ENCODE measurements at regions not wholly inside any gene's neighbourhood (a gene's known extent, or its start where the extent isn't known, plus 50 kb on each side); places are given as distances from the start of the nearest gene placed in this dataset.
"Not testable (repeated sequence)": the region's sequence is repeated elsewhere in the genome, so short reads cannot be mapped to it uniquely, and the experiment has no call there.

DNA sequence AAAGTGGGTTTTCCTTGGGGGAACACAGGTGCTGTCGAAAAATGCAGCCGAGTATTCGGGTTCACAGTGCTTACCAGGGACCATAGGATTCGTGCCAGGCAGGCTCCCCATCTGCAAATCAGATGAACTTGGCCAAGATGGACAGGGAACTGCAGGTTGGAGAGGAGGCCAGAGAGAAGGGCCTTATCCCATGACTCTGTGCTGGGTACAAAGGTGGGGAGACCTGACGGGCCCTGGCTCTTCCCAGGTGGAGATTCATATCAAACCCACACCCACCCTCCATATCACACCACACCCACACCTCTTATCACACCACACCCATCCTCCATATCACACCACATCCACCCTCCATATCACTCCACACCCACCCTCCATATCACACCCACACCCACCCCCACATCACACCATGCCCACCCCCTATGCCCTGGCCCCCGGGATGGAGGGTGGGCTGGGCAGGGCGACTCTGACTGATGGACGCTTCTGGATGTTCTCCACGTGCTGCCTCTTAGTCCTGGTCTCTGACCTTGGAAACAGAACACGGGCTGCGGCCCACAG, 319.7 kb downstream of the ADGRD1 start:
- H3K27me3 ChIP-seq = no peaks in the 10 kb centered on the region
- no peak for DNase-seq
- no peaks in the 10 kb centered on the region for H3K36me3 ChIP-seq
- H3K4me3 ChIP-seq (ENCODE audit: low read depth, low read length) = no peak overlapping the region
- 0 out of 2 replicates have a peak, but pooled peaks cover 4% of the 10 kb centered on the region for H3K4me1 ChIP-seq
- H3K9me3 ChIP-seq = no peaks in the 10 kb centered on the region
- TF ChIP-seq, protein P1, sequence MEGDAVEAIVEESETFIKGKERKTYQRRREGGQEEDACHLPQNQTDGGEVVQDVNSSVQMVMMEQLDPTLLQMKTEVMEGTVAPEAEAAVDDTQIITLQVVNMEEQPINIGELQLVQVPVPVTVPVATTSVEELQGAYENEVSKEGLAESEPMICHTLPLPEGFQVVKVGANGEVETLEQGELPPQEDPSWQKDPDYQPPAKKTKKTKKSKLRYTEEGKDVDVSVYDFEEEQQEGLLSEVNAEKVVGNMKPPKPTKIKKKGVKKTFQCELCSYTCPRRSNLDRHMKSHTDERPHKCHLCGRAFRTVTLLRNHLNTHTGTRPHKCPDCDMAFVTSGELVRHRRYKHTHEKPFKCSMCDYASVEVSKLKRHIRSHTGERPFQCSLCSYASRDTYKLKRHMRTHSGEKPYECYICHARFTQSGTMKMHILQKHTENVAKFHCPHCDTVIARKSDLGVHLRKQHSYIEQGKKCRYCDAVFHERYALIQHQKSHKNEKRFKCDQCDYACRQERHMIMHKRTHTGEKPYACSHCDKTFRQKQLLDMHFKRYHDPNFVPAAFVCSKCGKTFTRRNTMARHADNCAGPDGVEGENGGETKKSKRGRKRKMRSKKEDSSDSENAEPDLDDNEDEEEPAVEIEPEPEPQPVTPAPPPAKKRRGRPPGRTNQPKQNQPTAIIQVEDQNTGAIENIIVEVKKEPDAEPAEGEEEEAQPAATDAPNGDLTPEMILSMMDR (IDR thresholded peaks at IDR 0.05; ENCODE audit: low read depth, low read length) = no peak

DNA sequence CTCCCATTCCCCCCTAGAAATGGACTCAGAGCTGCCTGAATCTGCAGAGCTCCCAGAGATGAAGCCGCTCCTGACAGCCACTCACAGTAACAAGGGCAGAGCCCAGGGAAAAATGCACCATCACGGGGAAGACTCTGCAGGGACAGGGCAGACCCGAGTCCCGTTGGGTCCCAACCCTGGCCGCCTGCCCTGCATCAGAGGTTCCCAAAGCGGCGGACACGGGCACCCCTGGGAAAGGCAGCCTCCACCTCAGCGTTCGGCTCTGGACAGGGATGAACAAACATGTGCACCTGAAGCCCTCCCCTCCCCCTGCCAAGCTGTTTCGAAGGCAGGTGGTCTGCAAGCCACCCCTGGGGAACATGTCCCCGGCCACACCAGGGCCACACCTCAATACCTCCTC, 320.4 kb downstream of the ADGRD1 start:
- TF ChIP-seq, protein P1 (IDR thresholded peaks at IDR 0.05; ENCODE audit: low read depth, low read length) = no peak
- Histone ChIP-seq H3K9me3 (no peaks in the 10 kb centered on the region), H3K36me3 (no peaks in the 10 kb centered on the region), H3K27me3 (no peaks in the 10 kb centered on the region), H3K4me1 (0 out of 2 replicates have a peak, but pooled peaks cover 4% of the 10 kb centered on the region), H3K4me3 (ENCODE audit: low read depth, low read length) (no peak overlapping the region)
- DNase-seq = no peak

DNA sequence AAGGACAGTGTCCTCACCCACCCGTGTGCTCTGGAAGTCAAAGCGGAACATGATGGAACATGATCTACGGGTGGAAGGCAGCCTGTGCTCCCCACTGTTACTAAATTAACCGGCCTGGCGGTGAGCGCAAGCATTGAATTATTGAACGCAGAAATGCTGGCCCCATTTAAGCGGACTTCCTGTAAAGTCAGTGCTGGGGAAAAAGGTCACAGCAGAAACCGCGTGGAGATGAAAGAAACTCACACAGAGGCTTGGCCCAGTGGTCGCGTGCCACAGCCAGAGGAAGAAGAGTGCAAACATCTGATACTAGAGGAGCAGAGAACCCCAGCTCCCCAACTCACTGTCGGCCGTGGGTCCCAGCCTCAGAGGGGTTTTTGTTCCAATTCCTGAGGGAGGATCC, 321.2 kb downstream of the ADGRD1 start:
- Histone ChIP-seq H3K4me1 (0 out of 2 replicates have a peak, but pooled peaks cover under 1% of the 10 kb centered on the region), H3K36me3 (no peaks in the 10 kb centered on the region), H3K9me3 (no peaks in the 10 kb centered on the region), H3K4me3 (ENCODE audit: low read depth, low read length) (no peak overlapping the region), H3K27me3 (no peaks in the 10 kb centered on the region)
- TF ChIP-seq, protein P1 (IDR thresholded peaks at IDR 0.05; ENCODE audit: low read depth, low read length) = no peak
- DNase-seq = no peak

GRCh38 chr12:131275824-131276223, 322.1 kb downstream of the ADGRD1 start:
- Histone ChIP-seq H3K4me1 (no peaks in the 10 kb centered on the region), H3K4me3 (ENCODE audit: low read depth, low read length) (no peak overlapping the region), H3K36me3 (no peaks in the 10 kb centered on the region), H3K9me3 (no peaks in the 10 kb centered on the region), H3K27me3 (no peaks in the 10 kb centered on the region)
- TF ChIP-seq, protein P1 (IDR thresholded peaks at IDR 0.05; ENCODE audit: low read depth, low read length) = no peak
- DNase-seq = no peak

DNA sequence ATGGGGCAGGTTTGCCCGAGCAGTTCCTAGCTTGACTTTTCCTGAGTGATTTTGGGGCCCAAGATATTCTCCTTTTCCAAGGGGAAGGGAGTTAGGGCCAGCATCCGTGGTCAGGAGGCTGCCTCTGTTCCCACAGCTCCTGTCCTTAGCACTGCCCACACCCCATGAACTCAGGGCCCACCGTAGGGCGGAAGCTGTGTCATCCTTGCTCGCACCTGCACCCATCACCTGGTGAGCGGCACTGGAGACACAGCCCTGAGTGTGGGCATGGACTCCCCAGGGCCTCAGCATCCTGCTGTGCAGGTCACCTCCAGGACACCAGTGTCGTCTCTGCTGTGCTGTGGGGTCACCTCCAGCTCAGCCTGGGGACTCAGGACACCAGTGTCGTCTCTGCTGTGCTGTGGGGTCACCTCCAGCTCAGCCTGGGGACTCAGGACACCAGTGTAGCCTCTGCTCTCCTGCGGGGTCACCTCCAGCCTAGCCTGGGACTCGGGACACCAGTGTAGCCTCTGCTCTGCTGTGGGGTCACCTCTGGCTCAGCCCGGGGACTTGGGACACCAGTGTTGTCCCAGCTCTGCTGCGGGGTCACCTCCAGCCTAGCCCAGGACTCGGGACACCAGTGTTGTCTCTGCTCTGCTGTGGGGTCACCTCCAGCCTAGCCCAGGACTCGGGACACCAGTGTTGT, 322.9 kb downstream of the ADGRD1 start:
- Histone ChIP-seq H3K27me3 (no peaks in the 10 kb centered on the region), H3K4me3 (ENCODE audit: low read depth, low read length) (no peak overlapping the region), H3K36me3 (no peaks in the 10 kb centered on the region), H3K4me1 (no peaks in the 10 kb centered on the region), H3K9me3 (no peaks in the 10 kb centered on the region)
- TF ChIP-seq, protein P1 (IDR thresholded peaks at IDR 0.05; ENCODE audit: low read depth, low read length) = no peak
- no peak for DNase-seq

DNA sequence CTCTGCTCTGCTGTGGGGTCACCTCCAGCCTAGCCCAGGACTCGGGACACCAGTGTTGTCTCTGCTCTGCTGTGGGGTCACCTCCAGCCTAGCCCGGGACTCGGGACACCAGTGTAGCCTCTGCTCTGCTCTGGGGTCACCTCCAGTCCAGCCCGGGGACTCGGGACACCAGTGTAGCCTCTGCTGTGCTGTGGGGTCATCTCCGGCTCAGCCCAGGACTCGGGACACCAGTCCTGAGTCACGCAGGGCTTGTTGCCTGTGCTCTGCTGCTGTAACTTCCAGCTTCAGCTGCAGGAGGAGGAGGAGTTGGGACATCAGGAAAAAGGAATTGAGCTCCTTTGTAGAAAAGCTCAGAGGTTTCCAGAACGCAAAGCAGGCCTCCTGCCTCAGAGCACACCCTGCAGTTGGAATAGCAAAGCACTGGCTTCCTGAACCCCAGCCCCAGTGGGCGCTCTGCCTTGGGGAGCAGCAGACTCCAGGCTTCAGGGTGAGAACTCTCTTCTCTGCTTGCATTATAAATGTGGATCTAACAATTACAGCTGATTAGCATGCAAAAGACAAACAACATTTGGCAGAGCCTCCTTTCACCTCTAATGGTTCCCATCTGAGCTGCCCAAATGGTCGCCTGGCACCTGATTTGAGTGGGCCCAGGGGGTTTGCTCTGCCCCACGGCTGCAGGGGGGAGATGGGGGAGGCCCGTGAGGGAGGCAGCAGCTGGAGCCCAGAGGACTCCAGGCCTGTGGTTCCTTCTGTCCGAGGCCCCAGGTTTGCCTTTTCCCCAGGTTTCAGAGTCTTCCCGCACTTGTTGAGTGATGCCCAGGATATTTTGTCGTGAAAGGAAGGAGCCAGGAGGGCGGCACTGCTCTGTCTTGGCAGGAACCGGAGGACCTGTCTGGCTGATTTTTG, 323.7 kb downstream of the ADGRD1 start:
- not testable (repeated sequence) for DNase-seq; H3K9me3 ChIP-seq; H3K36me3 ChIP-seq; H3K4me3 ChIP-seq (ENCODE audit: low read depth, low read length); H3K4me1 ChIP-seq; H3K27me3 ChIP-seq

GRCh38 chr12:131278451-131279115, 324.9 kb downstream of the ADGRD1 start:
- not testable (repeated sequence) for DNase-seq; H3K4me3 ChIP-seq (ENCODE audit: low read depth, low read length); H3K4me1 ChIP-seq; H3K9me3 ChIP-seq; H3K27me3 ChIP-seq; H3K36me3 ChIP-seq

Measured in BE2C (cell line).